IPS-NIHi7 (cell line): ENCODE measurements at regions not wholly inside any gene's neighbourhood (a gene's known extent, or its start where the extent isn't known, plus 50 kb on each side); places are given as distances from the start of the nearest gene placed in this dataset.
"Not testable (repeated sequence)": the region's sequence is repeated elsewhere in the genome, so short reads cannot be mapped to it uniquely, and the experiment has no call there.

Experiments
- DNase-seq: peaks from one replicate; pipeline ENCODE4 v3.0.0; 2012; ENCODE audit warnings: mixed read lengths; ENCODE audit errors: extremely low spot score

- peak; percentile 18 for DNase-seq
These were observed 227.7 kb upstream of the TMEM260 start for GRCh38 chr14:56351861-56352260.

- no peak for DNase-seq
These were observed 226.6 kb upstream of the TMEM260 start for GRCh38 chr14:56352999-56353398.

GRCh38 chr14:56357428-56357827, 222.2 kb upstream of the TMEM260 start:
- DNase-seq: no peak

- DNase-seq: no peak
These were observed 221.3 kb upstream of the TMEM260 start for GRCh38 chr14:56358275-56358674.

GRCh38 chr14:56358851-56359614, 220.6 kb upstream of the TMEM260 start:
- no peak for DNase-seq

- DNase-seq: not testable (repeated sequence)
These were observed 213.9 kb upstream of the TMEM260 start for GRCh38 chr14:56365663-56366062.

GRCh38 chr14:56367416-56367815, 212.2 kb upstream of the TMEM260 start:
- peak; percentile 3 for DNase-seq

- DNase-seq: no peak
These were observed 207.9 kb upstream of the TMEM260 start for GRCh38 chr14:56371737-56372136.

GRCh38 chr14:56374421-56374820, 205.2 kb upstream of the TMEM260 start:
- no peak for DNase-seq

- no peak for DNase-seq
These were observed 201.6 kb upstream of the TMEM260 start for GRCh38 chr14:56378046-56378445.

- no peak for DNase-seq
These were observed 201.1 kb upstream of the TMEM260 start for GRCh38 chr14:56378475-56378877.

GRCh38 chr14:56379956-56380355, 199.6 kb upstream of the TMEM260 start:
- DNase-seq: no peak

GRCh38 chr14:56386024-56386423, 193.6 kb upstream of the TMEM260 start:
- DNase-seq: no peak

- DNase-seq: peak; percentile 39
These were observed 188.7 kb upstream of the TMEM260 start for GRCh38 chr14:56390859-56391258.

GRCh38 chr14:56394826-56395530, 184.6 kb upstream of the TMEM260 start:
- no peak for DNase-seq

- no peak for DNase-seq
These were observed 179.3 kb upstream of the TMEM260 start for GRCh38 chr14:56400109-56400825.

GRCh38 chr14:56412468-56413434, 166.8 kb upstream of the TMEM260 start:
- DNase-seq: no peak

- DNase-seq: no peak
These were observed 165.9 kb upstream of the TMEM260 start for GRCh38 chr14:56413721-56414120.

GRCh38 chr14:56414236-56414635, 165.4 kb upstream of the TMEM260 start:
- DNase-seq: peak; percentile 35

GRCh38 chr14:56416213-56416612, 163.4 kb upstream of the TMEM260 start:
- no peak for DNase-seq

- DNase-seq: no peak
These were observed 162.4 kb upstream of the TMEM260 start for GRCh38 chr14:56417173-56417572.
